ENCODE measurements at regions not wholly inside any gene's neighbourhood (a gene's known extent, or its start where the extent isn't known, plus 50 kb on each side); places are given as distances from the start of the nearest gene placed in this dataset.
A peak's percentile ranks its signal among the peaks of the same experiment; 100 is the strongest.
"Not testable (repeated sequence)": the region's sequence is repeated elsewhere in the genome, so short reads cannot be mapped to it uniquely, and the experiment has no call there.

DNA sequence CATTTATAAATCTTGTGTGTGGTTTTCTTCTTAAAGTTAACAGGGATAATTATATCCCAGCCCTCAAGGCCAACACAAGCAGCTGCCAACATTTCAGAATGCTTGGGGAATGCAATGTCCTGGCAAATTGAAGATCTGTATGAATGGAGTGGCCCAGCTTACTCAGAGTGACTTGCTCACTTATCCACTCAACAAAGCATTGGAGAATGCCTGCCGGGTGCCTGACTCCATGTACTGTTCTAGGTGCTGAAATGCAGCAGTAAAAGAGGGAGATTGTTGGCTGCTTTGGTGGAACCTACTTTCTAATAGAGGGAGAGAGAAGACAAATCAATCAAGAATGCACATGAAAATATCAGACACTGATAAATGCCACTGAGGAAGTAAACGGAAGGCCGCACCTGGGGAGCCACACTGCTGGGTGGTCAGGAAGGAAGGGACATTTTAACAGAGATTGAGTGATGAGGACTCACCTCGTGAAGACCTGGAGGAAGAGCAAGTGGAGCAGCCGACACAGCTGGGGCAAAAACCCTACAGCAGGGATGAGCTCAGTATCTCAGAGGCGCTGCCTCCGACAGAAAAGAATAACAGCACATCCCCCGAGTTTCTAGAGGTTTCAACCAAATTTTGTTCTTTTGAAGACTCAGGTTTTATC lies 61.2 kb upstream of the VASH1 start:
- TF ChIP-seq CTCF (IDR thresholded peaks at IDR 0.05): no peak
- intact Hi-C loops (cut with DNase I): no loop called here
- no peaks in the 10 kb centered on the region for H3K36me3 ChIP-seq
- no peaks in the 10 kb centered on the region for H3K9me3 ChIP-seq
- no peak overlapping the region for H3K27ac ChIP-seq
- WGBS, 2 donors: 79 to 81% methylated on average over 8 of the region's 8 CpGs
- DNase-seq (no peak), FAIRE-seq (no peak), ATAC-seq (peak in 2 of 4 donors; percentile 17 to 47)
- H3K27me3 ChIP-seq: no peaks in the 10 kb centered on the region
- H3K4me3 ChIP-seq: no peak overlapping the region
- no peaks in the 10 kb centered on the region for H3K4me1 ChIP-seq

GRCh38 chr14:76701436-76701835 lies 59.8 kb upstream of the VASH1 start:
- Histone ChIP-seq H3K4me3 (no peak overlapping the region), H3K27me3 (no peaks in the 10 kb centered on the region), H3K36me3 (no peaks in the 10 kb centered on the region), H3K27ac (no peak overlapping the region), H3K9me3 (no peaks in the 10 kb centered on the region), H3K4me1 (no peaks in the 10 kb centered on the region)
- intact Hi-C loops (cut with DNase I): no loop called here
- 91 to 96% methylated on average over 3 of the region's 3 CpGs for WGBS, 2 donors
- no peak for ATAC-seq
- no peak for TF ChIP-seq CTCF (IDR thresholded peaks at IDR 0.05)
- no peak for FAIRE-seq
- DNase-seq: no peak

GRCh38 chr14:76701981-76702380 lies 59.3 kb upstream of the VASH1 start:
- H3K36me3 ChIP-seq: no peaks in the 10 kb centered on the region
- no peaks in the 10 kb centered on the region for H3K27me3 ChIP-seq
- no peak for DNase-seq
- no peaks in the 10 kb centered on the region for H3K9me3 ChIP-seq
- FAIRE-seq: no peak
- 80 to 86% methylated on average over 3 of the region's 3 CpGs for WGBS, 2 donors
- H3K27ac ChIP-seq: no peak overlapping the region
- TF ChIP-seq CTCF (IDR thresholded peaks at IDR 0.05): no peak
- H3K4me3 ChIP-seq: no peak overlapping the region
- intact Hi-C loops (cut with DNase I): no loop called here
- no peak for ATAC-seq
- H3K4me1 ChIP-seq: no peaks in the 10 kb centered on the region

DNA sequence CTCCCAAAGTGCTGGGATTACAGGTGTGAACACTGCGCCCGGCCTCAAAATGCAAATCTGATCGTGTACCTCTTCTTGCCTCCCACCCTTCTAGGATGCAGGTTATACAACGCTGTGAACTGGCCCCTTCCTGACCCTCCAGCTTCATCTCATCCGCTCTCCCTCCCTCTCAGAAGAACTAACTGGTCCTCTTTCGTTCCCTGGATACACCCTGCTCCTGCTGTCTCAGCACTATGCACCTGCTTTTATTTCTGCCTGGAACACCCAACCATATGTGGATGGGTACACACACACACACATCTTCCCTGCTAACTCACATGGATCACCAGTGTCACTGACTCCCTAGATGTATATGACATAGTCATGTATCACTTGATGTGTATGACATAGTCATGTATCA lies 56.1 kb upstream of the VASH1 start:
- no peak for TF ChIP-seq CTCF (IDR thresholded peaks at IDR 0.05)
- DNase-seq (peak in 1 of 6 donors; percentile 8), FAIRE-seq (no peak), ATAC-seq (peak in 3 of 4 donors; percentile 19 to 81 (median 74))
- WGBS, 2 donors: 77 to 84% methylated on average over 6 of the region's 6 CpGs
- intact Hi-C loops (cut with DNase I): no loop called here
- Histone ChIP-seq H3K36me3 (no peaks in the 10 kb centered on the region), H3K4me1 (no peaks in the 10 kb centered on the region), H3K27ac (no peak overlapping the region), H3K27me3 (no peaks in the 10 kb centered on the region), H3K9me3 (no peaks in the 10 kb centered on the region), H3K4me3 (no peak overlapping the region)

DNA sequence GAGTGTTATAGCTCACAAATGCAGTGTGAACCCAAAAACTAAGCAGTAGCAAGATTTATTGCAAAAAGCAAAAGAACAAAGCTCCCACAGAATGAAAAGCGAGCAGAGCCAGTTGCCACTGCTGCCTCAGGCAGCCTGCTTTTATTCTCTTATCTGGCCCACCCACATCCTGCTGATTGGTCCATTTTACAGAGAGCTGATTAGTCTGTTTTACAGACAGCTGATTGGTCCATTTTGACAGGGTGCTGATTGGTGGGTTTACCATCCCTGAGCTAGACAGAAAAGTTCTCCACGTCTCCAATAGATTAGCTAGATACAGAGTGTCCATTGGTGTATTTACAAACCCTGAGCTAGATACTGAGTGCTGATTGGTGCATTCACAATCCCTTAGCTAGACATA lies 55.1 kb upstream of the VASH1 start:
- H3K9me3 ChIP-seq; ATAC-seq; FAIRE-seq; H3K4me1 ChIP-seq; H3K4me3 ChIP-seq; intact Hi-C loops (cut with DNase I); H3K27ac ChIP-seq; DNase-seq; H3K36me3 ChIP-seq; H3K27me3 ChIP-seq: not testable (repeated sequence)
- 83 to 90% methylated on average over 2 of the region's 2 CpGs for WGBS, 2 donors
